GM21367 (cell line): ENCODE measurements at regions not wholly inside any gene's neighbourhood (a gene's known extent, or its start where the extent isn't known, plus 50 kb on each side); places are given as distances from the start of the nearest gene placed in this dataset.

Source experiments
- ATAC-seq: cut with Tn5 transposase; IDR thresholded peaks from one replicate; pipeline ENCODE4 v1.9.1; 2021; ENCODE audit not compliant: unreplicated experiment

DNA sequence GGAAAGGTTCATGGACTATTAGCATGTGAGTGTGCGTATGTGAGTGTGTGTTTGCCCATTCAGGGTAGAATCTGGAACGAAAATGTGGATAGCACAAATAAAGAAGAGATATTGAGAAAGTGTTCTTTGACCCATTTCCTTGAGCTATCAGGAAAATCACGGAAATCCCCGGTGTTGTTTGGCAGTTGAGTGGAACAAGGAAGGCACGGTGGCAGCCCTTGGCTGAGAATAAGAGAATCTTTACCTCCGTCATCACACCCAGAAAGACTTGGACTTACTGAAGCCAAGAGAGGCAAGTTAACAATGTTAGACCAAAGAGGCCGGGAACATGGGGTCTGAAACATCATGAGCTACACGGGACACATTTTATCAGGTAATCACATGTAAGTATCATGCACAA is 588.9 kb upstream of the BTBD3 start:
- ATAC-seq, result no peak

DNA sequence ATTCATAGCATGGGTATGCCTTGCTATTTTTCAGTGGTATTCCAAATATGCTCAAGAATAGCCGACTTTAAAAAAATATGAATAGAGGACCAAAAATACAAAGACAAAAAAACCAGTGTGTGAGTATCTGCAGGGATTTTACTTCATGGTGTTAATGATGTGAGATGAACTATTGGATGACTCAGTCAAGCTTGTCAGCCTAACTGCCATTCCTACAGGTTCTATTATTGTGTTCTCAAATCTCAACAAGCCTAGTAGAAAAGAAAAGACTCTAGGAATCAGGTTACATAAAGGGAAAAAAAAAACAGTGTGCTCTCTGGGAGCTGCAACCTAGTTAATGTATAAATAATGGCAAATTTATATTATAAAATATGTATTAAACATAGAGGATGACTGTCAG is 588.4 kb upstream of the BTBD3 start:
- ATAC-seq, result no peak

DNA sequence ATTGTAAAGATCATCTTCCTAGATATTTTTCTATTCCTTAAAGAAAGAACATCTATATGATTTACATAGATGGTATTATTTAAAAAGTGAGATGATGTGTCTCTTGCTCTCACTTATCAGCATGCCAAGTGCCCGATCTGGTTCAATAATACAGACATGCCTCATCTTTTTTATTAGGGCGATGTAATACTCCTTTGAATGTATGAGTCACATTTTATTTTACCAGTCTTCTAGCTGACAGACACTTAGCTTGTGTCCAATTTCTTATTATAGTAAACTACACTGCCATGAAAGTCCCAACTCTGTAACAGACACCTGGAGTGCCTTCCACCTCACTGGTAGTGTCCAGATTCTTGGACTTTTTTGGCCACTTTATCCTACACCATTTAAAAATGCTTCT is 586.6 kb upstream of the BTBD3 start:
- no peak for ATAC-seq

DNA sequence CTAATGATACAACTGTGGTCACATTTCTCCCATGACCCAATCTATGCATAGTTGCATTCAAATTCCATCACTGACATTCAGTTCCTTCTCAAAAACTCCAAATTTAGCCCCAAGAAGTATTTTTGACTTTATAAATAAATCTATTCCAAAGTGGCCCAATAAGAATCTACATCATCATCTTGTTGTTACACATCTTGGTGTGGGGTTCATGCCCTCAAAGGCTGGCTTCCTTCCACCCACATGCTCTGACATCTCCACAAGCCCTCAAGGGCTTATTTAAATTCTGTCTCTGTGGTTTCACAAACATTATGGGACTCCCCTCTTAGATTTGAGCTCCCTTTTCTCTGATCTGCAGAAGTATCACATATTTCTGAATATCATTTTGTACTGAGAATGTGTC is 585.3 kb upstream of the BTBD3 start:
- ATAC-seq, result no peak

DNA sequence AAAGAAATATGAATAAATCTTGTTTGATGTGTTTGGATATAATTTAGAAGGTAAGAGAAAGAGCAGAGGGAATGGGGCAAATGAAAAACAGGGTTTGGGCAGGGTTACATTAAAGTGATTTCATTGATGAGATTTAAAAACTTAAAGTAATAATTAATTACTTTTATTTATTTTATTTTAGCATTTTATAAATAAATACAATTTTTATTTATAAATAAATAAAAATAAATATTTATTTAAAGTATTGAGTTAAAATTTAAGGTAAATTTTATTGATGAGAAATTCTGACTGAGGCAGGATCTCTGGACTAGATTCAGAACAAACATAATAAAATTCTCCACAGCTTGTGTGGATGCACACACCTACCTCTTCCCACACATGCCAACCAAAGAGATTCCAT is 584.1 kb upstream of the BTBD3 start:
- ATAC-seq, result no peak

DNA sequence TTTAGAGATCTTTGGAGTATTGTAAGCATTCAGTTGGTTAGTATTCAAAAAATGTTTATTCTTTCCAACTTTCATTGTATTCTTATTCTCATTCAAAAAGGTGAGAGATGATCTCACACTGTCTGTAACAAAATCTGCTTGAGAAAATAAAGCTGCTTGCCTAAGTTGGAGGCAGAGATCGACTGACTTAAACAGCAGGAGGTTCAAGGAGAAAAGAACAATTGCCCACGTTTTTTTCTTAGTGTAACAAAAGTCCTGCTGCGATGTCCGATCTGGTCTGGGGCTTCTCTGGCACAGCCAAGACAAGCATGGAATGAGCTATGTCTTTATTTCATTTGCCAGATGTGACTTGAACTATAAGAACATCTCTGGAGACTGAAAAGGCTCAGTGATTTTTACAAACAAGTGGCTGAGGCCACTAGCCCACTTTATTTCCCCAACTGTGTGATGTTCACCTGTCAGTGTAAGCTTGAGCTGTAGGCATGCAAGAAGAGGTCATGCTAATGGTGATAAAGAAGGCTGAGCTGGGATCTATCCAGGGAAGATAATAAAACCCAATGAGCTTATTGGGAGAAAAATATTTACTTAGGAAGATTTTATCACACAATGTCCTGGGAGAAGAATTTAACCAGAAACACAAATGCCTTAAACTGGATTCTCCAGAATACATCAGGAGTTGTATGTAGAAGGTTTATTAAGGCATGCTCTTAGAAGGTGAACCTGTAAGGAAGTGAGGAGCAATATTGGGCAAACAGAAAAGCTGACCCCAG is 580.1 kb upstream of the BTBD3 start:
- ATAC-seq, result no peak

DNA sequence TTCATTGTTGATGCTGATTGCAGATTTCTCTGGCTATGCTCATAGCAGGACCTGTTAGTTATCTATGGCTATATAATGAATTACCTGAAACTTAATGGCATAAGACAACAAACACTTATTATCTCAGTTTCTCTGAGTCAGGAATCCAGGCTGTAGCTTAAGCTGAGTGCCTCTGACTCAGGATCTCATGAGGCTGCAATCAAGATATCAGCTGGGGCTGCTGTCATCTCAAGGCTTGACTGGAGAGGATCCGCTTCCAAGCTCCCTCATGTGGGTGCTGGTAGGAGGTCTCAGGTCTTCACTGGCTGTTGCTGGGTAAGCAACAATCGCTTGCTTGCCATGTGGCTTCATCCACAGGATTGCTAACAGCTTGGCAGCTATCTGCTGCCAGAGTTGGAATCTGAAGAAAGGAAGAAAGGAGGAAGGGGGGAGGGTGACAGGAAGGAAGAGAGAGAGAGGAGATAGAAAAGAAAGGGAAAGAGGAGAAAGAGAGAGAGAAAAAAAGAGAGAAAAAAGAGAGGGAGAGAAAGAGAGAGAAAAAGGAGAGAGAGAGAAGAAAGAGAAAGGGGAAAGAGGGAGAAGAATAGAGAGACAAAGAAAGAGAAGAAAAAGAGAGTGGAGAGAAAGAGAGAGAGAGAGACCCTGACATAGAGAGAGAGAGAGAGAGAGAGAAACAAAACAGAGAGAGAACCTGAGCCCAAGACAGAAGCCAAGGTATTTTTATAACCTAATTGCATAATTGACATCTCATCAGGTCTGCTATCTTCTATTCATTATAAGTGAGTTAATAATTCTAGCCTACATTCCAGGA is 579.0 kb upstream of the BTBD3 start:
- no peak for ATAC-seq

DNA sequence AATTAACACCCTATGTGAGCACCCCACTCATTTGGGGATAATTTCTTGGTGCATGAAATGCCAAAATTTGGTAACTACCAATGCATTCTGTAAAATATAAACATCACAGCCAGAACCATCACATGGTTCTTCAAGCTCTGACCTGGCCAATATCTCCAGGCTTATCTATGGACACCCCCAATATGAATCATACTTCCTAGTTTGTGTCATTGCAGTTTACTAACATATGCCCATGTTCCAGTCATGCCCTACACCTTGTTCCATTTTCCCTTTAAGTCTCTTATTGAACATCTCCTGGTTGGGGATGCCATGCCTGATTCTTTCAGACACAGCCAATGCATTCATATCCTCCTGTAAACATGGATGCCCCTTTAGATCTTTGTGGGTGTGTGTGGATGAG is 572.8 kb upstream of the BTBD3 start:
- no peak for ATAC-seq

DNA sequence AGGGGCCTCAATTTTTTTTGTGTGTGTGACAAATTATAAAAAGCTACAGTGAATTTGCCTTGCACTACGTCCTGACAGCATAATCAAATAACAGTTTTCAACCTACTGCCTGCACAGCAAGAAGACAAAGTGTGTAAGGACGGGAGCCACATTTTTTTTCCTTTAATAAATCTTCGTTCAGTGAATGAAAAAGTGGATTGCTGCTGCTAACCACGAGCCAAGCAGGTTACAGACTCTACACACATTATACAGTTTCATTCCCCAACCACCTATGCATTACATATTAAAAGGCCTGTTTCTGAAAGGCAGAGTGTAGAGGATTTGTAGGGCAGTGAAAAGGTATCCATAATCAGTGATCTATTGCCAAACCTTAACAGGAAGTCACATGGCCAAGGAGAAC is 570.0 kb upstream of the BTBD3 start:
- ATAC-seq, result no peak

DNA sequence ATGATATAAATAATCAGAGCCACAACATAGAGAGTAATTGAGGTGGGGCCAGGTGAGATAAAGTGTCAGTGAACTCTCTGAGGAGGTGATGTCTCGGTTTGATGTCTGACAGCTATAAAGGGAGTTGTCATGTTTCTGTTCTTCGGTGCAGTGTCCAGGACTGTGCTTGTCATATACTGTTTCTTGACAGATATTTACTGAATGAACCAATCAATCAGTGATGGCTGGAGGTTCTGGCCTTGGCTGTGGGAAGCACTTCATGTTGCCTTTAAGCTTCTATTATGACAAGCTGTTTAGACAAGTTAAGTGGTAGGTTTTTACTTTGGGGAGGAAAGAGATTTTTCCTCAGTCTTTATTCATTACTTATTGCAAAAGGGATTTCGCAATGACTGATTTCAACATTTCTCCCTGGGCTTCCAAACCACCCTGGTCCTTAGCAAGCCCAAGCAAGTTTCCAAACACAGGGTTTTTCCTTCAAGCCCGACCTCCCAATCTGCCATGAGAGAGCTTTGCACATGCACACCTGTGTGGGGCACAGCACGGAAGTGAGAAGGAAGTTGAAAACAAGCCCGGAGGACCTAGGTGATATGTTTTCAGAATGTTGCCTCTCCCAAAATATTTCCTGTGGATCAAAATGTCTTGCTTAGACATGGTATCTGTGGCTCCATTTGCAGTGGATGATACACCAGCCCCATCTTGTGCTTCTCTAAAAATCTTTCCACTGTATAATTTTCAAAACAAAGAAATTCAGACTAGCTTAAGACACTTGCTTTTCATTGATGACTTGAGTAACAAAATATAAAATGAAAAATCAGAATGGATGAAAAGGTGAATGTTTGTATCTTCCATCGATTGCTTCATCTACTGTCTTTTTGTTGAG is 567.3 kb upstream of the BTBD3 start:
- no peak for ATAC-seq

DNA sequence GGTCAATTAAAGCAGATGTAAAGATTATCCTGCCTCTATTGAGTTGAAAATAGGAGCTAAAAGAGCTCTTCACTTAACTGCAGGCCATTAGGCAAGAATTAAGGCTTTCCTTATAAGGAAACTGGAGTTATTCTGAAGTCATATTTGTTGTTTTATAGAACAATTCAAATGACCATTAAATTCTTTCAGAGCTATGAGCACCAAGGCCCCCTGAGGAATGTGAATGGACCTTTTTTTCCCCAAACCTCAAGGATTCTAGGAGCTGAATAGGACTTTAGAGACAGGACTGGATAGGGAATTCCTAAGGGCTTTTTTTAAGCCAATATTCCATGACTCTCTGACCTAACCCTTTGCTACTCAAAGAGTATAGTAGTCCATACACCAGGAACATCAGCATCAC is 565.7 kb upstream of the BTBD3 start:
- no peak for ATAC-seq

DNA sequence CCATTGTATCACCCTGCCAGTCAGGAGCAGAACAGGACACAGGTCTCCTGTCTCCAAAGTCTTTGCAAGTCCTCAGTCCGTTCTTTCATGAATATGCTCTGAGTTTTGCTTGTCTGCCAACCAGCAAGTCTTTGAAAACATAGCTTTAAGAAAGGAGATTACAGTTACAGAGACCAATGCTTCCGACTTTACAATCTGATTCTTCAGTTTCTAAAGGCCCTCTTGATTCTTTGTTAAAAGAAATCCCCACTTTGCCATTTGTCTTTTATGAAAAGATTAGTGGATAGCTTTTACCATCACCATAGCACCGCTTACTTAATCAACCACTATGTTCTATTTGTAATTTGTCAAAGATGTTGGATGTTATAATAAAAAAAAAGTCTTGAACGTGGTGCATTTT is 562.8 kb upstream of the BTBD3 start:
- no peak for ATAC-seq

DNA sequence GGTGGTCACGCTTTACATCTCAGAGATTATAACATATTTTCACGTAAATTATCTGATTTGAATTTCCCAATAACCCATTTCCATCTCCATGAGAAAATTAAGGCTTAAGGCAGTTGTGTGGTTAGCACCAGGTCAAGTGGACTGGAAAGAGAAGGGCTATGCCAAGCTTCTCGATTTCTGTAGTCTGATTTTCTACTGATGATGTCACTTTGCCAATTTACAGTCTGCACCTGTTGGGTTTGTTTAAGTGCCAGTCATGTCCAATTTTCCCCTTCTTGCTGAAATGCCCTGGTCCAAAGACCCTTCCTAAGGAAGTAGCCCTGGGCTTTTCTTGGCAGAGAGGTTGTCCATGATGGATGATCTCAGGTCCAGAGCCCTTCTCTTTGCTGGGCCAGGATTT is 562.3 kb upstream of the BTBD3 start:
- no peak for ATAC-seq

DNA sequence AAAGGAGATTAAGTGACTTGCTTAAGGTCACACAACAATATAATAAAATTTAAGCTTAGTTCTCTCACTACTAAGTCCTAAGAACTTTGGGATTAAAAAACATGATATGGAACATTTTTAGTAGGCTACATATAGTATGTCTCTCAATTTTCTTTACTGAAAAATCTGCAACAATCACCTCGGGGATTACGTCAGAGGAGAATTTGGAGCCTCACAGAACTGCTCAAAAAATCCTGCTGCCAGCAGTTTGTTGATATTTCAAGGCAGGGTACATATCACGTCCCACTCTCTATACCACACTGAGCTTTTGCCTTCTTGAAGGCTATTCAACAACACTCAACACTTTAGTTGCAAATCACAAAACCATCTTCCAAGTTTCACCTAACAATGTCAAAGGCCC is 561.6 kb upstream of the BTBD3 start:
- ATAC-seq, result no peak

DNA sequence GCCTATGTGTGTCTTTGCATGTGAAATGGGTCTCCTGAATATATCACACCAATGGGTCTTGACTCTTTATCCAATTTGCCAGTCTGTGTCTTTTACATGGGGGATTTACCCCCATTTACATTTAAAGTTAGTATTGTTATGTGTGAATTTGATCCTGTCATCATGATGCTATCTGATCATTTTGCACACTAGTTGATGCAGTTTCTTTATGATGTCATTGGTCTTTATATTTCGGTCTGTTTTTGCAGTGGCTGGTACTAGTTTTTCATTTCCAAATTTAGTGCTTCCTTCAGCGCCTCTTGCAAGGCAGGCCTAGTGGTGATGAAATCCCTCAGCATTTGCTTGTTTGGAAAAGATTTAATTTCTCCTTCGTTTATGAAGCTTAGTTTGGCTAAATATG is 555.2 kb upstream of the BTBD3 start:
- ATAC-seq, result no peak

DNA sequence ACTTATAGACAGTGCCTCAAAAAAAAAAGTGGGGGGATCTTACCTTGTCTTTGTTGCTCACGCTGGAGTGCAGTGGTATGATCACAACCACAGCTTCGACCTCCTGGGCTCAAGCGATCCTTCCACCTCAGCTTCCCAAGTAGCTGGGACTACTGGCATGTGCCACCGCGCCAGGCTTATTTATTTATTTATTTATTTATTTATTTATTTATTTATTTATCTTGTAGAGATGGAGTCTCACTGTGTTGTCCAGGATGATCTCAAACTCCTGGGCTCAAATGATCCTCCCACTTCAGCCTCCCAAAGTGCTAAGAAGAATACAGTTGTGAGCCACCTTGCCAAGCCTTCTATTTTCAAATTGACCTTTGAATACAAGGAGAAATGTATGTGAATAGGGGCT is 553.0 kb upstream of the BTBD3 start:
- ATAC-seq, result no peak

DNA sequence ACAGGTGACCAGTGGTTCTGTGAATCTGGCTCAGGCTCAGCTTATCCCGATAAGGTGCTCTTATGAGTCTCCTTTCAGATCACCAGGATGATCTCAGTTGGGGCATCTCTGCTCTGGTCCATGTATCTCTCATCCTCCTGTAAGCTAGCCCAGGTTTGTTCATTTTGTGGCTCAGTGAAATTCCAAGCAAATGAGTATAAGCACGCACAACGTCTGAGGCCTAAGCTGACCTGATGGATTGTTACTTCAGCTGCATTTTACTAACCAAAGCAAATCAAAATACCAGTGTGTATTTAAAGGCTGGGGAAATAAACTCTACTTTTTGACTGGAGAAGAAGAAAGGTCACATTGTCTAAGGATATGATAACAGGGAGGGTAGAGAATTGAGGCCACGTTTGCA is 551.0 kb upstream of the BTBD3 start:
- ATAC-seq, result no peak

DNA sequence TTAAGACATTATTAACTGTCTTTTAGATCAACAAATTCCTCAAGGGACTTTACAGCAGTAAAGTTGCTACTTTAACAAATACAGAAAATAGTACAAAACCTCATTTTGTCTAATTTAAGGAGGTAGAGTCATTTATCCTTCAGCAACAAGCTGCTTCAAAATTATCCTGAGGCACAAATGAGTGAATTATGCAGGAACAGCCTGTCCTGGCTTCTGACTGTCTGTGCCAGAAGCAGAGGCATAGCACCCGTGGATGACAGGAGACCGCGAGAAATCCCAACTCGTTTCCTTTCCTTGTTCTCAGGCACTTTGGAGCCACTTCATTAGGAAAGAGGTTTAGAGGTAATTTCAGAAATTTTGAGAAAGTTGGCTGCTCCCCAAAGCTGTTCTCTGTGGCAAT is 549.2 kb upstream of the BTBD3 start:
- no peak for ATAC-seq

DNA sequence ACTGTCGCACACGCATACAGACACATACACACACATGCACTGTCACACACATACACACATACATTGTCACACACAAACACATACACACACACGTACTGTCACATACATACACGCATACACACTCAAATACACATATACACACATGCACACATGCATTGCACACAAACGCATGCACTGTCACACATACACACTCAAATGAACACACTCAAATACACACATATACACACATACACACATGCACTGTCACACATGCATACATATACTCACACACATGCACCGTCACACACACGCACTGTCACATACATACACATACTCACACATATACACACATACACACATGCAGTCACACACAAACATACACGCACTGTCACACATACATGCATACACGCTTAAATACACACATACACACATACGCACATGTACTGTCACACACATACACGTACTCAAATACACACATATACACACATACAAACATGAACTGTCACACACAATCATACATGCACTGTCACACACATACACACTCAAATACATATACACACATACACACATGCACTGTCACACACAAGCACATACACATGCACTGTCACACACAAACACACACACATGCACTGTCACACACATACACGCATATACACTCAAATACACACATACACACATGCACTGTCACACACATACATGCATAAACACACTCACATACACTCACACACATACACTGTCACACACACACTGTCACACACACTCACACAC is 548.6 kb upstream of the BTBD3 start:
- ATAC-seq, result no peak

DNA sequence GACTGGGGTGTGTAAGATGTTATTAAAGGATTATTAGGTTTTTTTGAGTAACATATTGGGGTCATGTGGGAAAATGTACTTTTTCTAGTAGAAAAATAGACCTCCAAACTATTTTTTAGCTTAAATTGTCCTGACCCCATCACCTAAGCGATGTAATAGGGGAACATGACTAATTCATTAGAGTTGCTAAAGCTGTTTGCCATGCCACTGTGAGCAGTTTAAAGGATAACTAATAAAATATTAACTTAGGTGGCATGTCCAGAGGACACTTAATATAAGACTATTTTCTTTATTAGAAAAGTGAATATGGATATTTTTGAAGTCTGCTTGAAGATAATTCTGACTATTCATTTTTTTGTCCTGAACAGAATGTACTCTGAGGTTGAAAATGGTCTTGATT is 545.9 kb upstream of the BTBD3 start:
- no peak for ATAC-seq
